SU-DHL-6 (cell line): ENCODE measurements at regions not wholly inside any gene's neighbourhood (a gene's known extent, or its start where the extent isn't known, plus 50 kb on each side); places are given as distances from the start of the nearest gene placed in this dataset.
"Not testable (repeated sequence)": the region's sequence is repeated elsewhere in the genome, so short reads cannot be mapped to it uniquely, and the experiment has no call there.

Experiments used
- H2AFZ ChIP-seq: fragments of 200-600 bp; sonication (generic); 2 replicates; pipeline ENCODE4 v1.6.1; 2014; ENCODE audit warnings: low read depth, mild to moderate bottlenecking, moderate library complexity, mixed read lengths, antibody characterized with exemption, low read length; ENCODE audit not compliant: severe bottlenecking
- H3F3A ChIP-seq: fragments of 200-600 bp; shearing (Covaris generic); 2 replicates; pipeline ENCODE4 v1.6.0; 2016; ENCODE audit warnings: antibody characterized with exemption, mild to moderate bottlenecking; ENCODE audit not compliant: insufficient read depth
- H3K27ac ChIP-seq: fragments of 200-600 bp; sonication (generic); 2 replicates; pipeline ENCODE4 v1.5.1; 2016; ENCODE audit warnings: low read depth, mild to moderate bottlenecking, low read length, moderate library complexity, mixed read lengths
- H3K27me3 ChIP-seq: fragments of 200-600 bp; sonication (generic), shearing (Covaris generic); 2 replicates; pipeline ENCODE4 v1.6.0; 2014; ENCODE audit warnings: mild to moderate bottlenecking, low read length
- H3K36me3 ChIP-seq: fragments of 200-600 bp; sonication (generic); 2 replicates; pipeline ENCODE4 v1.6.1; 2014; ENCODE audit warnings: mild to moderate bottlenecking, low read length, mixed read lengths
- H3K4me2 ChIP-seq: fragments of 300-600, 200-600 bp; shearing (Covaris generic), sonication (generic); 2 replicates; pipeline ENCODE4 v1.6.0; 2014; ENCODE audit warnings: low read length, low read depth, mild to moderate bottlenecking; ENCODE audit not compliant: poor library complexity, severe bottlenecking
- H3K4me3 ChIP-seq: fragments of 200-600 bp; sonication (generic); 2 replicates; pipeline ENCODE4 v1.5.1; 2014; ENCODE audit warnings: antibody characterized with exemption, low read length, mild to moderate bottlenecking, mixed read lengths; ENCODE audit not compliant: insufficient read depth, poor library complexity, severe bottlenecking
- H3K79me2 ChIP-seq: fragments of 200-600 bp; sonication (generic); 2 replicates; pipeline ENCODE4 v1.6.1; 2014; ENCODE audit warnings: mild to moderate bottlenecking, low read length, moderate library complexity; ENCODE audit not compliant: insufficient read depth
- H3K9ac ChIP-seq: fragments of 200-600 bp; sonication (generic); 2 replicates; pipeline ENCODE4 v1.7.0; 2014; ENCODE audit warnings: mild to moderate bottlenecking, low read length
- H3K9me2 ChIP-seq: fragments of 200-600 bp; sonication (generic); replicated peaks from 2 replicates; pipeline ENCODE4 v1.6.1; 2014; ENCODE audit warnings: low read length; ENCODE audit not compliant: insufficient read depth
- H3K9me3 ChIP-seq: fragments of 200-600 bp; sonication (generic); 2 replicates; pipeline ENCODE4 v1.6.1; 2014; ENCODE audit warnings: low read length, mixed read lengths; ENCODE audit not compliant: insufficient read depth
- H4K20me1 ChIP-seq: fragments of 200-600 bp; sonication (generic); 2 replicates; pipeline ENCODE4 v1.6.1; 2014; ENCODE audit warnings: low read depth, mild to moderate bottlenecking, antibody characterized with exemption, low read length, moderate library complexity, mixed read lengths
- EZH2phosphoT487 ChIP-seq: fragments of 200-600 bp; sonication (generic), shearing (Covaris generic); conservative IDR thresholded peaks from 2 replicates; pipeline ENCODE4 v1.6.1; 2018; ENCODE audit warnings: mild to moderate bottlenecking, antibody characterized with exemption, low read length, moderate library complexity, mixed read lengths
- TF ChIP-seq, protein P1 (sequence below): fragments of 200-600 bp; sonication (generic); IDR thresholded peaks from one replicate; pipeline ENCODE4 v1.5.1; 2017; ENCODE audit warnings: antibody characterized with exemption, mild to moderate bottlenecking, low read length, moderate library complexity; ENCODE audit not compliant: insufficient read depth, poor library complexity, severe bottlenecking

DNA sequence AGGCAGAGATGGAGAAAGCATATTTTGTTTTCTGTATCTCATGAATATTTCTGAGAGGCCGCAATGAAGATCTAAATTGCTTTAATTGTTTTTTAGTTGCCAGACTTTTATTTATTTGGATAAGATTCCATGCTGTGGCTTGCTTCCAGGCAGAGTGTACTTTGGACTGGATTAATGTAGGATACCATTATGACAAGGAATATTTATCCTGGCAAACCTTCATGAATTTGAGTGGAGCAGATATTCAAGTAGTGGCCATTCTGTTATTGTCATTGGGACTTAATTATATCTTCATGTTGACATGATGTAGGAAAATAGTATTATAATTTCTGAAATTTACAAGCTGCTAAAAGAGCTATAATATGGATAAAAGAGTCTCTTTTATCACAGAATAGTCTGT, 182.9 kb downstream of the C4orf33 start:
- no peaks in the 10 kb centered on the region for H3F3A ChIP-seq

DNA sequence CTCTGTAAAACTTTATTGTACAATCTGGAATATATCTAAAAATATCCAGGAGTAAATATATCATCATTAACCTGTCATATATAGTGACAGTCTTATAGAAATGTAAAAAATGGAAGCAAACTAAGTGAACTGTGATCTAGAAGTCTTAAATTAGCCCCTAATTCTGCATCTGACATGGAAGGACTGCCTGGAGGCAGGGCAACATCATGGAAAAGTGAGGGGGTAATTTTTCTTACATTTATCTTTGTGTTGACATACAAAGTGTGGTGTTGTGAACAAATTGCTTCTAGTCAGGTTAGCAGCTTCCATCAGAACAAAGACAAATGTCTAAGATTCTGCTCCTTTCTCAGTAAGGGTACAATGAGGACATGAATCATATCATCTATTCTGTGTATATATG, 186.3 kb downstream of the C4orf33 start:
- H3K4me3 ChIP-seq, result no peak overlapping the region
- no peak overlapping the region for H3K27ac ChIP-seq
- H2AFZ ChIP-seq, result no peak overlapping the region
- no peak overlapping the region for H3K4me2 ChIP-seq
- no peaks in the 10 kb centered on the region for H3K79me2 ChIP-seq
- no peaks in the 10 kb centered on the region for H3K9me2 ChIP-seq
- no peaks in the 10 kb centered on the region for H4K20me1 ChIP-seq
- H3K36me3 ChIP-seq, result no peaks in the 10 kb centered on the region
- no peaks in the 10 kb centered on the region for H3K27me3 ChIP-seq
- no peaks in the 10 kb centered on the region for H3F3A ChIP-seq
- TF ChIP-seq, protein P1, sequence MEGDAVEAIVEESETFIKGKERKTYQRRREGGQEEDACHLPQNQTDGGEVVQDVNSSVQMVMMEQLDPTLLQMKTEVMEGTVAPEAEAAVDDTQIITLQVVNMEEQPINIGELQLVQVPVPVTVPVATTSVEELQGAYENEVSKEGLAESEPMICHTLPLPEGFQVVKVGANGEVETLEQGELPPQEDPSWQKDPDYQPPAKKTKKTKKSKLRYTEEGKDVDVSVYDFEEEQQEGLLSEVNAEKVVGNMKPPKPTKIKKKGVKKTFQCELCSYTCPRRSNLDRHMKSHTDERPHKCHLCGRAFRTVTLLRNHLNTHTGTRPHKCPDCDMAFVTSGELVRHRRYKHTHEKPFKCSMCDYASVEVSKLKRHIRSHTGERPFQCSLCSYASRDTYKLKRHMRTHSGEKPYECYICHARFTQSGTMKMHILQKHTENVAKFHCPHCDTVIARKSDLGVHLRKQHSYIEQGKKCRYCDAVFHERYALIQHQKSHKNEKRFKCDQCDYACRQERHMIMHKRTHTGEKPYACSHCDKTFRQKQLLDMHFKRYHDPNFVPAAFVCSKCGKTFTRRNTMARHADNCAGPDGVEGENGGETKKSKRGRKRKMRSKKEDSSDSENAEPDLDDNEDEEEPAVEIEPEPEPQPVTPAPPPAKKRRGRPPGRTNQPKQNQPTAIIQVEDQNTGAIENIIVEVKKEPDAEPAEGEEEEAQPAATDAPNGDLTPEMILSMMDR, result no peak
- no peak for TF ChIP-seq EZH2phosphoT487
- H3K9ac ChIP-seq, result no peak overlapping the region
- no peaks in the 10 kb centered on the region for H3K9me3 ChIP-seq

More for the DNA sequence above, 182.9 kb downstream of the C4orf33 start:
- Histone ChIP-seq H2AFZ (no peak overlapping the region), H3K27me3 (no peaks in the 10 kb centered on the region), H3K79me2 (no peaks in the 10 kb centered on the region), H3K9ac (no peak overlapping the region), H3K36me3 (no peaks in the 10 kb centered on the region), H3K27ac (no peak overlapping the region), H3K4me2 (no peak overlapping the region), H4K20me1 (no peaks in the 10 kb centered on the region), H3K9me3 (no peaks in the 10 kb centered on the region), H3K9me2 (no peaks in the 10 kb centered on the region), H3K4me3 (no peak overlapping the region)
- TF ChIP-seq, protein P1, result no peak
- TF ChIP-seq EZH2phosphoT487, result no peak

DNA sequence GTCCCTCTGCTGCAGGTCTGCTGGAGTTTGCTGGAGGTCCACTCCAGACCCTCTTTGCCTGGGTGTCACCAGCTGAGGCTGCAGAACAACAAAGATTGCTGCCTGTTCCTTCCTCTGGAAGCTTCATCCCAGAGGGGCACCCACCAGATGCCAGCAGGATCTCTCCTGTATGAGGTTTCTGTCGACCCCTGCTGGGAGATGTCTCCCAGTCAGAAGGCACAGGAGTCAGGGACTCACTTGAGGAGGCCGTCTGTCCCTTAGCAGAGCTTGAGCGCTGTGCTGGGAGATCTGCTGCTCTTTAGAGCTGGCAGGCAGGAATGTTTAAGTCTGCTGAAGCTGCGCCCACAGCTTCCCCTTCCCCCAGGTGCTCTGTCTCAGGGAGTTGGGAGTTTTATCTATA, 196.2 kb downstream of the C4orf33 start:
- H3K4me3 ChIP-seq, H3K9me3 ChIP-seq, H3K27ac ChIP-seq, H3K79me2 ChIP-seq, H3F3A ChIP-seq, H3K36me3 ChIP-seq, H3K27me3 ChIP-seq, H2AFZ ChIP-seq, H4K20me1 ChIP-seq, H3K4me2 ChIP-seq, H3K9me2 ChIP-seq, H3K9ac ChIP-seq: not testable (repeated sequence)

DNA sequence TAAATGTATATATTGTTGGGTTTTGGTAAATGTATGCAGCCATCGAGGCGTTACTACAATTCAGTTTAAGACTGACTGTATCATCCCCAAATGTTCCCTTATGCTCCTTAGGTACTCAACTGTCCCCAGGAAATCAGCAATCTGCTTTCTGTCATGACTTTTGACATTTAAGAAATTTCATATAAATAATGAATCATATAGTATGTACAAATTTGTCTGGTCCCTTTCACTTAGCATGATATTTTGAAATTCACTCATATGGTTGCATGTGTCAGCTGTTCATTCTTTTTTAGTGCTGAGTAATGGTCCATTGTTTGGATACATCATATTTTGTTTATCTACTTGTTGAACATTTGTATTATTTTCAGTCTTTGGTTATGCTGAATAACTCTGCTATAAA, 218.8 kb downstream of the C4orf33 start:
- H3K9me3 ChIP-seq, result no peaks in the 10 kb centered on the region
- H3K27ac ChIP-seq, result no peak overlapping the region
- H3K9ac ChIP-seq, result no peak overlapping the region
- no peaks in the 10 kb centered on the region for H3F3A ChIP-seq
- no peaks in the 10 kb centered on the region for H3K27me3 ChIP-seq
- no peaks in the 10 kb centered on the region for H4K20me1 ChIP-seq
- no peaks in the 10 kb centered on the region for H3K36me3 ChIP-seq
- H2AFZ ChIP-seq, result no peak overlapping the region
- no peaks in the 10 kb centered on the region for H3K9me2 ChIP-seq
- no peak overlapping the region for H3K4me3 ChIP-seq
- no peak overlapping the region for H3K4me2 ChIP-seq
- no peaks in the 10 kb centered on the region for H3K79me2 ChIP-seq
- no peak for TF ChIP-seq EZH2phosphoT487
- TF ChIP-seq, protein P1, result no peak
